ENCODE measurements at regions not wholly inside any gene's neighbourhood (a gene's known extent, or its start where the extent isn't known, plus 50 kb on each side); places are given as distances from the start of the nearest gene placed in this dataset.

DNA sequence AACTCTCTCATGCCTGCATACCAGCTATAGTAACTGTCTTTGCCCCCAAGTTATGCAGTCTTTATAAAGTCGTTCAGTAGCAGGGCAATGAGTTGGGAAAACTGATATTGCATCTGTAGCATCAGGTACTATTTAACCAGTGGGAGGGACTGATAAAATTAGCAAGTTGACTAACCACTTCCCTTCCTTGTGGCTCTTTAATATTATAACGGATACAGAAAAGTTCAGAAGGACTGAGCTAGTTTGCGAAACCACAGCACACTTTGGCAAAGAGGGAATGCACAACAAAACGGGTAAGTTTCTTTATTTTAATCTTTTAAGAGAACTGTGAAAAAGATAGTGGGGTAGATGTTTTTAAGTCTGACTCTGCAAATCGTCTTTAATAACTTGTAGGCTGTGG, 205.3 kb upstream of the HDAC9 start:
- TF ChIP-seq, protein P1, sequence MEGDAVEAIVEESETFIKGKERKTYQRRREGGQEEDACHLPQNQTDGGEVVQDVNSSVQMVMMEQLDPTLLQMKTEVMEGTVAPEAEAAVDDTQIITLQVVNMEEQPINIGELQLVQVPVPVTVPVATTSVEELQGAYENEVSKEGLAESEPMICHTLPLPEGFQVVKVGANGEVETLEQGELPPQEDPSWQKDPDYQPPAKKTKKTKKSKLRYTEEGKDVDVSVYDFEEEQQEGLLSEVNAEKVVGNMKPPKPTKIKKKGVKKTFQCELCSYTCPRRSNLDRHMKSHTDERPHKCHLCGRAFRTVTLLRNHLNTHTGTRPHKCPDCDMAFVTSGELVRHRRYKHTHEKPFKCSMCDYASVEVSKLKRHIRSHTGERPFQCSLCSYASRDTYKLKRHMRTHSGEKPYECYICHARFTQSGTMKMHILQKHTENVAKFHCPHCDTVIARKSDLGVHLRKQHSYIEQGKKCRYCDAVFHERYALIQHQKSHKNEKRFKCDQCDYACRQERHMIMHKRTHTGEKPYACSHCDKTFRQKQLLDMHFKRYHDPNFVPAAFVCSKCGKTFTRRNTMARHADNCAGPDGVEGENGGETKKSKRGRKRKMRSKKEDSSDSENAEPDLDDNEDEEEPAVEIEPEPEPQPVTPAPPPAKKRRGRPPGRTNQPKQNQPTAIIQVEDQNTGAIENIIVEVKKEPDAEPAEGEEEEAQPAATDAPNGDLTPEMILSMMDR (IDR thresholded peaks at IDR 0.05), result no peak
- TF ChIP-seq POLR2AphosphoS5 (IDR thresholded peaks at IDR 0.05) (no peak), POLR2A (IDR thresholded peaks at IDR 0.05) (no peak)
